OCI-LY1 (cell line): ENCODE measurements at regions not wholly inside any gene's neighbourhood (a gene's known extent, or its start where the extent isn't known, plus 50 kb on each side); places are given as distances from the start of the nearest gene placed in this dataset.

Experiments
- CTCF ChIP-seq: fragments of 200-600 bp; sonication (generic), shearing (Covaris generic); IDR thresholded peaks from 2 replicates; pipeline ENCODE4 v1.5.1; 2017; ENCODE audit warnings: mild to moderate bottlenecking, antibody characterized with exemption, low read length, moderate library complexity, mixed read lengths
- EZH2 ChIP-seq: fragments of 200-600 bp; sonication (generic), shearing (Covaris generic); IDR thresholded peaks from 2 replicates; pipeline ENCODE4 v1.8.0; 2017; ENCODE audit warnings: borderline replicate concordance, mixed run types, mild to moderate bottlenecking, antibody characterized with exemption, low read length, moderate library complexity, mixed read lengths

- TF ChIP-seq CTCF (no peak), EZH2 (no peak)
These were observed 439.3 kb downstream of the DTWD2 start for GRCh38 chr5:118548761-118549720.
